HL-60/S4 treated with phorbol 12-myristate 13-acetate at 8.2 ng/mL for 4 days and 3 days (cell line): ENCODE measurements at regions not wholly inside any gene's neighbourhood (a gene's known extent, or its start where the extent isn't known, plus 50 kb on each side); places are given as distances from the start of the nearest gene placed in this dataset.
"Not testable (repeated sequence)": the region's sequence is repeated elsewhere in the genome, so short reads cannot be mapped to it uniquely, and the experiment has no call there.

ENCODE experiments used
- in situ Hi-C: fragments of 300-500 bp; cut with MboI; formaldehyde crosslinking; loops from 2 replicates; pipeline ENCODE4 v1.15.0; 2022; ENCODE audit warnings: low sequenced_read_pairs

GRCh38 chr15:70382762-70383458 is 285.2 kb upstream of the TLE3 start:
- in situ Hi-C loops = no loop called here

GRCh38 chr15:70382009-70382749 is 284.5 kb upstream of the TLE3 start:
- in situ Hi-C loops = no loop called here

GRCh38 chr15:70379938-70380883 is 282.5 kb upstream of the TLE3 start:
- in situ Hi-C loops = no loop called here

- in situ Hi-C loops = no loop called here
Observed at GRCh38 chr15:70379134-70379533, 281.4 kb upstream of the TLE3 start.

- in situ Hi-C loops = no loop called here
Observed at GRCh38 chr15:70378126-70379031, 280.7 kb upstream of the TLE3 start.

- in situ Hi-C loops = no loop called here
Observed at GRCh38 chr15:70376929-70377691, 279.4 kb upstream of the TLE3 start.

GRCh38 chr15:70376031-70376928 is 278.6 kb upstream of the TLE3 start:
- in situ Hi-C loops = no loop called here

GRCh38 chr15:70375586-70375985 is 277.9 kb upstream of the TLE3 start:
- in situ Hi-C loops = no loop called here

GRCh38 chr15:70375006-70375431 is 277.3 kb upstream of the TLE3 start:
- in situ Hi-C loops = no loop called here

- in situ Hi-C loops = no loop called here
Observed at GRCh38 chr15:70374096-70374495, 276.4 kb upstream of the TLE3 start.

- in situ Hi-C loops = not testable (repeated sequence)
Observed at GRCh38 chr15:70373439-70373838, 275.7 kb upstream of the TLE3 start.

- in situ Hi-C loops = not testable (repeated sequence)
Observed at GRCh38 chr15:70367913-70368705, 270.4 kb upstream of the TLE3 start.

- in situ Hi-C loops = not testable (repeated sequence)
Observed at GRCh38 chr15:70364023-70364422, 266.3 kb upstream of the TLE3 start.

GRCh38 chr15:70362886-70363285 is 265.2 kb upstream of the TLE3 start:
- in situ Hi-C loops = no loop called here

GRCh38 chr15:70362350-70362749 is 264.6 kb upstream of the TLE3 start:
- in situ Hi-C loops = no loop called here

- in situ Hi-C loops = no loop called here
Observed at GRCh38 chr15:70361891-70362290, 264.2 kb upstream of the TLE3 start.

- in situ Hi-C loops = no loop called here
Observed at GRCh38 chr15:70361106-70361505, 263.4 kb upstream of the TLE3 start.
